Erythroblast (primary cell): ENCODE measurements at regions not wholly inside any gene's neighbourhood (a gene's known extent, or its start where the extent isn't known, plus 50 kb on each side); places are given as distances from the start of the nearest gene placed in this dataset.
"Not testable (repeated sequence)": the region's sequence is repeated elsewhere in the genome, so short reads cannot be mapped to it uniquely, and the experiment has no call there.

ENCODE experiments used
- DNase-seq, 2 experiments: peaks; one replicate each; lab custom pipeline; 2025; lab: John Stamatoyannopoulos, UW
- GATA1 ChIP-seq: IDR thresholded peaks from 2 replicates; pipeline ENCODE4 v1.6.1; 2011; ENCODE audit warnings: low read depth, mild to moderate bottlenecking, control low read depth, low read length, moderate library complexity
- POLR2A ChIP-seq: IDR thresholded peaks from 2 replicates; pipeline ENCODE4 v1.6.1; 2011; ENCODE audit warnings: mild to moderate bottlenecking, low read length

GRCh38 chr2:132068407-132068806, 93.3 kb downstream of the ANKRD30BL start:
- not testable (repeated sequence) for DNase-seq

GRCh38 chr2:132065391-132065790, 96.4 kb downstream of the ANKRD30BL start:
- DNase-seq, result not testable (repeated sequence)

GRCh38 chr2:132039609-132040236, 122.0 kb downstream of the ANKRD30BL start:
- DNase-seq, result not testable (repeated sequence)

DNA sequence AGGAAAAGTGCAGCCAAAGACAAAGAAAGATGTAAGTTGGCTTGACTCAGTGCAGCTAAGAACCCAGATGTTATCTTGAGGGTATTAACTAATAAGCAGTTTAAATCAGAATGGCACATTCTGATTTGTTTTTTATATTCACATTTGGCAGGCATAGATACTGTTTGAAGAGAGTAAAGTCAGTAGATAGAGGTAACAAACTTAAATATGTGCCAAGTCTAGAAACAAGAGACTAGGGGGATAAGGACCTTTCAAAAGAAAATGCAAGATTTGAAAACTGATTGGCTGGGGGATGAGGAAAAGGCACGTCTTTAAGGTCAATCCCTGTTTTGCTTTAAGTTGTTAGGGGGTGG, 122.9 kb downstream of the ANKRD30BL start:
- DNase-seq, result not testable (repeated sequence)

- TF ChIP-seq GATA1, result no peak
- TF ChIP-seq POLR2A, result no peak
- no peak for DNase-seq
Observed at GRCh38 chr2:132038179-132038882, 123.4 kb downstream of the ANKRD30BL start.

DNA sequence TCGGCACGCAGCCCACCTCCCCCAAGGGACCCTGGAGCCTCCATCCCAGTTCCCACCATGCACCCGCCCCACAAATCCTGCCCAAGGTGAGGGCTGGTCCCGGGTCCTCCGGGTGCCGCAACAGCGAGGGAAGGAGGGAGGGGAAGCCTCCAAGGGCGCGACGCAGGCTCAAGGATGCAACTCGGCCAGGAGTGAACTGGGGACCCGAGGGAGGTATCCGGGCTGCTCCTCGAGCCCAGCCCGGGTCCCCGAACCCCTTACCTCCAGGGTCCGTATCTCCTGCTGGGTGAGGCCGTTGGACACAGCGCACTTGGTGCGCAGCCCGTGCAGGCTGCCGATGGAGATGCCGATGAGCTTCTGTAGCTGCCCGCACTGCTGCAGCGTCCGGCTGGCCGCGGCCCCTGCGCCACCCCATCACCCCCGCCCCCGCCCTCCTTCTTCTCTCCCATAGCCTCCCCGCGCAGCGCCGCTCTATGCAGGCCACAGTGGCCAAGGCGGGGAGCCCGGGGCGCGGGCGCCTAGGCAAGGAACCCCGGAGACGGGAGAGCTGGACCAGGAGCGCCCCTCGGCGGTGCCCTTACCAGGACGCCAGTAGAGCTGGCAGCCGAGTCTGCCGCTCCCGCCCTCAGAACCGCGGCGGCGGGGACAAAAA, 124.1 kb downstream of the ANKRD30BL start:
- TF ChIP-seq POLR2A (no peak), GATA1 (no peak)
- no peak for DNase-seq

DNA sequence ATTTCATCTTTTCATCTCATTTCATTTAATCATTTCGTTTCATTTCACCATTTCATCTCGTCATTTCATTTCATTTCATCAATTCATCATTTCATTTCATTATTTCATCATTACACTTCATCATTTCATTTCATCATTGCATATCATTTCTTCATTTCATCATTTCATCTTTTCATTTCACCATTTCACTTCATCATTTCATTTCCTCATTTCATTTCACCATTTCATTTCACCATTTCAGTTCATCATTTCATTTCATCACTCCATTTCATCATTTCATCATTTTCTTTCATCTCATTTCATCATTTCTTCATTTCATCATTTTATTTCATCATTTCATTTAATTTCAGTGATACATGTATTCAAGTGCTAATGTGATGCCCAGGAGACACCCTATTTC, 127.1 kb downstream of the ANKRD30BL start:
- DNase-seq, result peak in 1 of 2 experiments; percentile 8
- TF ChIP-seq GATA1, result no peak
- no peak for TF ChIP-seq POLR2A

DNA sequence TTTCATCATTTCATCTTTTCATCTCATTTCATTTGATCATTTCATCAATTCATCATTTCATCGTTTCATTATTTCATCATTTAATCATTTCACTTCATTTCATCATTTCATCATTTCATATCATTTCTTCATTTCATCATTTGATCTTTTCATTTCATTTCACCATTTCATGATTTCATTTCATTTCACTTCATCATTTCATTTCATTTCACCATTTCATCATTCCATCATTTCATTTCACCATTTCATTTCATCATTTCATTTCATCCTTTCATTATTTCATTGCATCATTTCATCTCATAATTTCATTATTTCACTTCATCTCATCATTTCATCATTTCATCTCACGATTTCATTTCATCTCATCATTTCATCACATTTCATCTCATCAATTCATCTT, 127.8 kb downstream of the ANKRD30BL start:
- TF ChIP-seq POLR2A (no peak), GATA1 (no peak)
- DNase-seq, result peak in 1 of 2 experiments; percentile 5

DNA sequence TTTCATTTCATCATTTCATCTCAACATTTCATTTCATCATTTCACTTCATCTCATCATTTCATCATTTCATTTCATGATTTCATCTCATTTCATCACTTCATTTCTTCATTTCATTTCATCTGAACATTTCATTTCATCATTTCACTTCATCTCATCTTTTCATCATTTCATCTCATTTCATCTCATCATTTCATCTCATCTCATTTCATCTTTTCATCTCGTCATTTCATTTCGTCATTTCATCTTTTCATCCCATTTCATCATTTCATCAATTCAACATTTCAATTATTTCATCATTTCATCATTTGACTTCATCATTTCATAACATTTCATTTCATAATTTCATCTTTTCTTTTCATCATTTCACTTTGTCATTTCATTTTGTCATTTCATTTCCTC, 128.4 kb downstream of the ANKRD30BL start:
- TF ChIP-seq POLR2A (no peak), GATA1 (no peak)
- DNase-seq, result peak in 1 of 2 experiments; percentile 8

DNA sequence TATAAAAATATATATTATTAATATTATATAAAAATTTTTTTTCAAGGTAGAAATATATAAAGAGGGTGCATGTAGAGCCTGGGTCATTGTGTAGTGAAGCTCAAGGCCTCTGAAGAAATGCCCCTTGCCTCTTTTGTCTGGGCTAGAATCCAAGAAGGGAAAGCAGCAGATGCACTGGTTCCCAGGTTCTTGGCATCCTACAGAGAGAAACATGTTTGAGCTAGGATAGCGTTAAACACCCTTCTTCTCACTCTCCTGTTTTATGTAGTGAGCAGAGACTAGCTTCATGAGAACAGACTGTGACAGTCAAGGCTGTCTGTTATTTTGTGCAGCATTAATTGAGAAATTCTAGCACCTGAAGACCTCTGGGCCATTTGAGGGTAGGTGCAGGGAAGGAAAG, 149.7 kb downstream of the ANKRD30BL start:
- not testable (repeated sequence) for DNase-seq

DNA sequence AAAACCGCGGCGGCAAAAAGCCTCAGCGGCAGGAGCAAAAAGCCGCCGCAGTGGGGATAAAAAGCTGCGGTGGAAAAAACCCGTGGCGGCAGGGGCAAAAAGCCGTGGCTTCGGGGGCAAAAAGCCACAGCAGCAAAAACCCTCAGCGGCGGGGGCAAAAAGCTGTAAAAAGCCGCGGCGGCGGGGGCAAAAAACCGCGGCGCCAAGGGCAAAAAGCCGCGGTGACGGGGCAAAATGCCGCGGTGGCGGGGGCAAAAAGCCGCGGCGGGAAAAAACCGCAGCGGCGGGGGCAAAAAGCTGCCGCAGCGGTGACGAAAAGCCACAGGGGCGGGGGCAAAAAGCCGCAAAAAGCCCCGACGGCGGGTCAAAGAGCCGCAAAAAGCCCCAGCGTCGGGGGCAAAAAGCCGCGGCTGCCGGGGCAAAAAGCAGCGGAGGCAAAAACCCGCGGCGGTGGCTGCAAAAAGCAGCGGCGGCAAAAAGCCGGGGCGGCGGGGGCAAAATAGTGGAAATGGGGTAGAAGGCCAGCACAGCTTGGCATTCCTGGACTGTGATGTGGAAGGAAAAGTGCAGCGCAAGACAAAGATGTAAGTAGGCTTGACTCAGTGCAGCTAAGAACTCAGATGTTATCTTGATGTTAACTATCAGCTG, 151.8 kb downstream of the ANKRD30BL start:
- no peak for DNase-seq
- TF ChIP-seq GATA1 (no peak), POLR2A (no peak)

DNA sequence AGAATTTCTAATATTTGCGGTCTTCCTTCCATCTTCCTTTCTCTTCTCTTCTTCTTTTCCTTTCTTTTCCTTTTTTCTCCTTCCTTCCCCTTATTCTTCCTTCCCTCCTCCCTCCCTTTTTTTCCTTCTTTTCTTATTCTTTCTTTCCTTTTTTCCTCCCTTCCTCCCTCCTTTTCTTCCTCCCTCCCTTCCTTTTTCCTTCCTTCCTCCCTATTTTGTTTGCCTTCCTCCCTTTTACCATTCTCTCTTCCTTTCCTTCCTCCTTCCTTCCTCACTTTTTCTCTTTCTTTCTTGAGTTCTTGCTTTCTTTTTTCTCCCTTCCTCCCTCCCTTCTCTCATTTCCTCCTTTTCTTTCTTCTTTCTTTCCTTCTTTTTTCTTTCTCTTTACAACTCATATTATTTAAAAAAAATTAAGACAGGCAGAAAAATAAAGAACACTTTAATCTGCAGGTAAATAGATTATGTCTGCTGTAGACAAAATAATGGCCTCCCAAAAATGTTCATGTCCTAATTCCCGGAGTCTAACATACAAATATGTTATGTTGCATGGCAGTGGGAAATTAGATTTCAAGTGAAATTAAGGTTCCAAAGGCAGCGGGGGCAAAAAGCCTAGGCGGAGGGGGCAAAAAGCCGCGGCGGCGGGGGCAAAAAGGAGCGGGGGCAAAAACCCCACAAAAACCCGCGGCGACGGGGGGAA, 152.4 kb downstream of the ANKRD30BL start:
- no peak for DNase-seq
- TF ChIP-seq POLR2A (no peak), GATA1 (no peak)

- not testable (repeated sequence) for DNase-seq
Observed at GRCh38 chr2:131990751-131991150, 171.0 kb downstream of the ANKRD30BL start.

GRCh38 chr2:131966671-131967070, 195.1 kb downstream of the ANKRD30BL start:
- DNase-seq, result not testable (repeated sequence)
